ENCODE measurements at regions not wholly inside any gene's neighbourhood (a gene's known extent, or its start where the extent isn't known, plus 50 kb on each side); places are given as distances from the start of the nearest gene placed in this dataset.

DNA sequence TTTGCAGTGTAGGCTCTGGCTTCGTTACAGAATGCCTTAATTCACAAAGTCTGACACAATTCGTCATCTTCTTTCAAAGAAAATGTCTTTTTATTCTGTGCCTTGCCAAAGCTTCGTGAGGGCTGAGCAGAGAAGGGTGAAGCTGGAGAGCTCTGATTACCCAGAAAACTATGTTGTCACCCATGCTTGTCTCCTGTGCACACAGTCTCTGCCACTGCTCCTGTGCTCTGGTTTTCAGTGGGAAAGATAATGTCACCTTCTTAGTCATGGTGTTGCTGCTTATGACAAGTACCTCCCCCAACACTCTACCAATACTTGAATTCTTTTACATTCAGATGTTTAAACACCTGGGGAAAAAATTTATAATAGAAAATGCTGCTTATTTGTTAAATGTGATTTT lies 509.2 kb upstream of the GRM7 start:
- no peak overlapping the region for H3K4me2 ChIP-seq (ENCODE audit: low read length)
- no peaks in the 10 kb centered on the region for H3K79me2 ChIP-seq (ENCODE audit: insufficient read depth, low read length)
- Mint-ChIP-seq H3K4me1 (ENCODE audit: low read depth, unreplicated experiment) (no peaks in the 10 kb centered on the region), H3K27me3 (ENCODE audit: low read depth, unreplicated experiment) (no peaks in the 10 kb centered on the region), H3K4me3 (ENCODE audit: unreplicated experiment) (no peak overlapping the region), H3K27ac (ENCODE audit: unreplicated experiment) (no peak overlapping the region), H3K9me3 (ENCODE audit: unreplicated experiment) (no peaks in the 10 kb centered on the region), H3K36me3 (ENCODE audit: low read depth, unreplicated experiment) (no peaks in the 10 kb centered on the region)
- no peaks in the 10 kb centered on the region for H3K27me3 ChIP-seq (ENCODE audit: insufficient read depth, low read length)
- no peak overlapping the region for H3K27ac ChIP-seq (ENCODE audit: low read depth, low read length)
- no peaks in the 10 kb centered on the region for H3K36me3 ChIP-seq (ENCODE audit: insufficient read depth, low read length)
- H2AFZ ChIP-seq (ENCODE audit: low read depth, low read length): no peak overlapping the region
- FAIRE-seq (no peak), DNase-seq (ENCODE audit: low read depth) (no peak)
- H3K4me1 ChIP-seq (ENCODE audit: insufficient read depth, low read length): no peaks in the 10 kb centered on the region
- TF ChIP-seq, protein P1, sequence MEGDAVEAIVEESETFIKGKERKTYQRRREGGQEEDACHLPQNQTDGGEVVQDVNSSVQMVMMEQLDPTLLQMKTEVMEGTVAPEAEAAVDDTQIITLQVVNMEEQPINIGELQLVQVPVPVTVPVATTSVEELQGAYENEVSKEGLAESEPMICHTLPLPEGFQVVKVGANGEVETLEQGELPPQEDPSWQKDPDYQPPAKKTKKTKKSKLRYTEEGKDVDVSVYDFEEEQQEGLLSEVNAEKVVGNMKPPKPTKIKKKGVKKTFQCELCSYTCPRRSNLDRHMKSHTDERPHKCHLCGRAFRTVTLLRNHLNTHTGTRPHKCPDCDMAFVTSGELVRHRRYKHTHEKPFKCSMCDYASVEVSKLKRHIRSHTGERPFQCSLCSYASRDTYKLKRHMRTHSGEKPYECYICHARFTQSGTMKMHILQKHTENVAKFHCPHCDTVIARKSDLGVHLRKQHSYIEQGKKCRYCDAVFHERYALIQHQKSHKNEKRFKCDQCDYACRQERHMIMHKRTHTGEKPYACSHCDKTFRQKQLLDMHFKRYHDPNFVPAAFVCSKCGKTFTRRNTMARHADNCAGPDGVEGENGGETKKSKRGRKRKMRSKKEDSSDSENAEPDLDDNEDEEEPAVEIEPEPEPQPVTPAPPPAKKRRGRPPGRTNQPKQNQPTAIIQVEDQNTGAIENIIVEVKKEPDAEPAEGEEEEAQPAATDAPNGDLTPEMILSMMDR (IDR thresholded peaks at IDR 0.05; ENCODE audit: insufficient read depth, low read depth, low read length): no peak
- no peak for TF ChIP-seq EZH2 (IDR thresholded peaks at IDR 0.05; ENCODE audit: insufficient read depth, low read length)
- no peak overlapping the region for H3K9ac ChIP-seq (ENCODE audit: low read length)
- no peaks in the 10 kb centered on the region for H4K20me1 ChIP-seq (ENCODE audit: insufficient read depth, low read length)
- peaks cover 2% of the 10 kb centered on the region for H3K9me3 ChIP-seq (ENCODE audit: insufficient read depth, low read depth, low read length)
- no peak overlapping the region for H3K4me3 ChIP-seq (ENCODE audit: insufficient read depth, low read depth, low read length)

DNA sequence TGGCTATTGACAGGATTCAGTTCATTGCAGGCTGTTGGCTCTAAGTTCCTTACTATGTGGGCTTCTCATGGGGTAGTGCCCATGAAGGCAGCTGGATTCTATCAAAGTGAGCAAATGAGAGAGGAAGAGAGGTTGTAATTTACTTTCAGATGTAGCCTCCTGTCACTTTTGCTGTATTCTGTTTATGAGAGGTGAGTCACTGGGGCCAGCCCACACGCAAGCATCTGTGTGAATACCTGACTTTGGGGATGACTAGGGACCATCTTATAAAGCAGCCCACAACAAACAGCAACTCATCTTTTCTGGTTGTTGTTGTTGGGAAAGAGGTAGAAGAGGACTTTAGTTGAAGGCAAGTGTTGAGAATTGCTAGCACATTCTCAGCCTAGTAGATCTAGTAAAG lies 506.3 kb upstream of the GRM7 start:
- FAIRE-seq: no peak
- no peak for DNase-seq (ENCODE audit: low read depth)
- Mint-ChIP-seq H3K4me3 (ENCODE audit: unreplicated experiment) (no peak overlapping the region), H3K4me1 (ENCODE audit: low read depth, unreplicated experiment) (no peaks in the 10 kb centered on the region), H3K27ac (ENCODE audit: unreplicated experiment) (no peak overlapping the region), H3K27me3 (ENCODE audit: low read depth, unreplicated experiment) (no peaks in the 10 kb centered on the region), H3K36me3 (ENCODE audit: low read depth, unreplicated experiment) (no peaks in the 10 kb centered on the region), H3K9me3 (ENCODE audit: unreplicated experiment) (no peaks in the 10 kb centered on the region)
- Histone ChIP-seq H3K4me1 (ENCODE audit: insufficient read depth, low read length) (no peaks in the 10 kb centered on the region), H2AFZ (ENCODE audit: low read depth, low read length) (no peak overlapping the region), H3K9me3 (ENCODE audit: insufficient read depth, low read depth, low read length) (peaks cover 2% of the 10 kb centered on the region), H3K27me3 (ENCODE audit: insufficient read depth, low read length) (no peaks in the 10 kb centered on the region), H3K79me2 (ENCODE audit: insufficient read depth, low read length) (no peaks in the 10 kb centered on the region), H3K4me3 (ENCODE audit: insufficient read depth, low read depth, low read length) (no peak overlapping the region), H3K4me2 (ENCODE audit: low read length) (no peak overlapping the region), H3K27ac (ENCODE audit: low read depth, low read length) (no peak overlapping the region), H3K9ac (ENCODE audit: low read length) (no peak overlapping the region), H3K36me3 (ENCODE audit: insufficient read depth, low read length) (no peaks in the 10 kb centered on the region), H4K20me1 (ENCODE audit: insufficient read depth, low read length) (no peaks in the 10 kb centered on the region)
- TF ChIP-seq, protein P1 (IDR thresholded peaks at IDR 0.05; ENCODE audit: insufficient read depth, low read depth, low read length): no peak
- no peak for TF ChIP-seq EZH2 (IDR thresholded peaks at IDR 0.05; ENCODE audit: insufficient read depth, low read length)

DNA sequence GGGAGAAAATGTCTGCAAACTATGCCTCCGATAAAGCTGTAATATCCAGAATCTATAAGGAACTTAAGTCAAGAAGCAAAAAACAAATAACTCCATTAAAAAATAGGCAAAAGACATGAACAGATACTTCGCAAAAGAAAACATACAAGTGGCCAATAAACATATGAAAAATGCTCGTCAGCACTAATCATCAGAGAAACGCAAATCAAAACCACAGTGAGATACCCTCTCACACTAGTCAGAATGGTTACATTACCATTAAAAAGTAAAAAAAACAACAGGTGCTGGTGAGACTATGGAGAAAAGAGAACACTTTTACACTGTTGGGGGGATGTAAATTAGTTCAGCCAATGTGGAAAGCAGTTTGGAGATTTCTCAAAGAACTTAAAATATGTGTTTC lies 498.5 kb upstream of the GRM7 start:
- TF ChIP-seq, protein P1 (IDR thresholded peaks at IDR 0.05; ENCODE audit: insufficient read depth, low read depth, low read length): no peak
- no peak for TF ChIP-seq EZH2 (IDR thresholded peaks at IDR 0.05; ENCODE audit: insufficient read depth, low read length)
- Mint-ChIP-seq H3K9me3 (ENCODE audit: unreplicated experiment) (peaks cover 6% of the 10 kb centered on the region), H3K36me3 (ENCODE audit: low read depth, unreplicated experiment) (no peaks in the 10 kb centered on the region), H3K27me3 (ENCODE audit: low read depth, unreplicated experiment) (no peaks in the 10 kb centered on the region), H3K4me1 (ENCODE audit: low read depth, unreplicated experiment) (no peaks in the 10 kb centered on the region), H3K27ac (ENCODE audit: unreplicated experiment) (no peak overlapping the region), H3K4me3 (ENCODE audit: unreplicated experiment) (no peak overlapping the region)
- H3K9me3 ChIP-seq (ENCODE audit: insufficient read depth, low read depth, low read length): no peaks in the 10 kb centered on the region
- no peak overlapping the region for H3K27ac ChIP-seq (ENCODE audit: low read depth, low read length)
- H3K36me3 ChIP-seq (ENCODE audit: insufficient read depth, low read length): no peaks in the 10 kb centered on the region
- no peaks in the 10 kb centered on the region for H3K4me1 ChIP-seq (ENCODE audit: insufficient read depth, low read length)
- no peaks in the 10 kb centered on the region for H3K79me2 ChIP-seq (ENCODE audit: insufficient read depth, low read length)
- no peaks in the 10 kb centered on the region for H4K20me1 ChIP-seq (ENCODE audit: insufficient read depth, low read length)
- no peak overlapping the region for H2AFZ ChIP-seq (ENCODE audit: low read depth, low read length)
- H3K9ac ChIP-seq (ENCODE audit: low read length): no peak overlapping the region
- DNase-seq (ENCODE audit: low read depth): no peak
- H3K27me3 ChIP-seq (ENCODE audit: insufficient read depth, low read length): no peaks in the 10 kb centered on the region
- no peak for FAIRE-seq
- no peak overlapping the region for H3K4me3 ChIP-seq (ENCODE audit: insufficient read depth, low read depth, low read length)
- no peak overlapping the region for H3K4me2 ChIP-seq (ENCODE audit: low read length)
